Erythroblast (primary cell): ENCODE measurements at regions not wholly inside any gene's neighbourhood (a gene's known extent, or its start where the extent isn't known, plus 50 kb on each side); places are given as distances from the start of the nearest gene placed in this dataset.
A peak's percentile ranks its signal among the peaks of the same experiment; 100 is the strongest.
"Not testable (repeated sequence)": the region's sequence is repeated elsewhere in the genome, so short reads cannot be mapped to it uniquely, and the experiment has no call there.

Experiments
- DNase-seq, 2 experiments: peaks; one replicate each; lab custom pipeline; 2025; lab: John Stamatoyannopoulos, UW
- GATA1 ChIP-seq: IDR thresholded peaks from 2 replicates; pipeline ENCODE4 v1.6.1; 2011; ENCODE audit warnings: low read depth, mild to moderate bottlenecking, control low read depth, low read length, moderate library complexity
- POLR2A ChIP-seq: IDR thresholded peaks from 2 replicates; pipeline ENCODE4 v1.6.1; 2011; ENCODE audit warnings: mild to moderate bottlenecking, low read length

DNA sequence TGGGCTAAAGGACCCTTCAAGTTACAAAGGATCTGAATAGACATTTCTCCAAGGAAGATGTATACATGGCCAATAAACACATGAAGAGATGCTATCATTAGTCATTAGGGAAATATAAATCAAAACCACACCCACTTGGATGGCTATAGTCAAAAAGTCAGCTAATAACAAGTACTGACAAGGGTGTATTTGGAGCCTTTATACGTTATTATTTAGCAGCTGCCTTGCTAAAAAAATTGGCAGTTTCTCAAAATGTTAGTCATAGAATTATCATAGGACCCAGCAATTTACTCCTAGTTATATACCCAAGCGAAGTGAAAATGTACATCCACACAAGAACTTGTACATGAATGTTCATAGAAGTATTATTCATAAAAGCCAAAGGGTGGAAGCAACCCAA is 112.7 kb upstream of the DUSP21 start:
- DNase-seq, result no peak
- no peak for TF ChIP-seq POLR2A
- no peak for TF ChIP-seq GATA1

DNA sequence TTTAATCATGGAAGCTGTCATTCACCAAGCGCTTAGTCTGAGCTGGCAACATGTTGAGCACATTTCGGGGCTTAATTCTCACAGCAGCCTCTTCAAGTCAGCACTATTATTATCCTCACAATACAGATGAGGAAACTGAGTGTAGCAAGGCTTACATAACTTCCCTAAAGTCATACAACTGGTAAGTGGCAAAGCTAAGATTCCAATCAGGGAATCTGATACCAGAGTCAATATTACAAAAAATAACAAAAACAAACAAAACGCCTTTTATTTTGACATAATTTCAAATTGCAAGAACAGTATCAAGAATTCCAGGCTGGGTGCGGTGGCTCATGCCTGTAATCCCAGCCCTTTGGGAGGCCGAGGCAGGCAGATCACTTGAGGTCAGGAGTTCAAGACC is 120.4 kb upstream of the DUSP21 start:
- DNase-seq, result no peak
- TF ChIP-seq GATA1 (no peak), POLR2A (no peak)

DNA sequence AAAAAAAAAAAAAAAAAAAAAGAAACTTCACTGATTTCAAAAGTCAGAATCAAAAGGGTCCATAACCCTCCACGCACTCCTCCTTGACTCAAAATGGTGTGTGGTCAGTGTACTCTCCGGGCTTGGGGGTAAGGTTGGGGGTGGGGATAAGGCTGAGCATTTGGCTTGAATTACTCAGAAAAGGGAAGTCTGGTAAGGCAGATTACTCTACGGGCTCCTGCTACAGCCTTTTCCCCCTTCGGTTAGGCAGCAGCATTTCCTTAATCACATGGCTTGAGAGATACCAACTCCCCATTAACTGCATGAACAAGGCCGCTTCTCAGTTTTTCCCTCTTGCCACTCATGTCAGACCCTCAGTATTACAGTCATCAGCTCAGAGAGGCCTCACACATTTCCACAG is 135.4 kb upstream of the DUSP21 start:
- TF ChIP-seq GATA1, result no peak
- TF ChIP-seq POLR2A, result no peak
- peak; percentile 2 to 18 for DNase-seq

DNA sequence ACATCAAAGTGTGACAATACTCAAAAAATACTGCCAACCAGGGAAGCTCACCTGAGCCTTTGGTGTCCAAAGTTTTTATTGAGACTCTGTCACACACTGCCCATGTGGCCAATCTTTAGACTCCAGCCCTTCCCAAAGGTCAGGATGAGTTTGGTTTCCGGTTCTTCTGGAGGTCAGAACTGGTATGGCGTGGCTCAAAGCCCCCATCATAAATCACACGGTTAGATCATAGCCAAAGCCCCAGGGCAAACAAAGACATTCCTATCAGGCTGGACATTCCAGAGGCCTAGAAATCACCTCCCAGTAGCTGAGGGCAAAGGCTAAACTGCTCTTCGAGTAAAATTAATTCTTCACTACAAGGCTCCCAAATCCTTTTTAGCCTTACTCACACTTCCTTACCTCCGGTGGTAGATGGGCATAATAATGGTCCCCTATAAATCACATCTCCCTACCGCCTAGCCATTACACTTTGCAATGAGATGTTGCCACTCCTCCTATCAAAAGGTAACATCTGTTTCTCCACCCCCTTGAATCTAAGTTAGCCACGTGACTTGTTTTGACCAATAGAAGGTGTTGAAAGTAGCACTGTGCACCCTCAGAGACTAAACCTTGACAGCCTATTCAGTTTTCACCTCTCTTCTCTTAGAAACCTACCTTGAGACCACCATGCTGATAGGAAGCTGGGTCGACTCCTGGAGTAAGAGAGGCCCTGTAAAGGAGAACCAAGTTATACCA is 137.8 kb upstream of the DUSP21 start:
- no peak for TF ChIP-seq GATA1
- no peak for TF ChIP-seq POLR2A
- peak; percentile 0 to 1 for DNase-seq

DNA sequence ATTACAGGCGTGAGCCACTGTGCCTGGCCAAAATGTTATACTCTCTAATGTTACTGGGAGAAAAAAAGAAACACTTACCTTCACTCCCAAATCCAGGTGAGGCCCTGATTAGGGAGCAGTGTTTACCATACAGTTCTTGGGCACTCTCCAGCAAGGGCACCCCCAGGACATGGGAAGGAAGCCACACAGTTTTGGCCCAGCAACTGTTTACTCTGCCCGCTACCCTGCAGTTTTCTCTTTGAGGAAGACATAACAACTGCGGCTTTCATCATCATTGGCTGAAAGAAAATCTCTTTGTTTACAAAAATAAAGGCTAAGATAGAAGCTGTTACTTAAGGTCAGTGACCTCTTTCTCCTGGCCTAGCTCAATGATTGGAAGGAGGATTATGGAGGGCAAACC is 145.5 kb upstream of the DUSP21 start:
- no peak for TF ChIP-seq POLR2A
- TF ChIP-seq GATA1, result no peak
- no peak for DNase-seq

DNA sequence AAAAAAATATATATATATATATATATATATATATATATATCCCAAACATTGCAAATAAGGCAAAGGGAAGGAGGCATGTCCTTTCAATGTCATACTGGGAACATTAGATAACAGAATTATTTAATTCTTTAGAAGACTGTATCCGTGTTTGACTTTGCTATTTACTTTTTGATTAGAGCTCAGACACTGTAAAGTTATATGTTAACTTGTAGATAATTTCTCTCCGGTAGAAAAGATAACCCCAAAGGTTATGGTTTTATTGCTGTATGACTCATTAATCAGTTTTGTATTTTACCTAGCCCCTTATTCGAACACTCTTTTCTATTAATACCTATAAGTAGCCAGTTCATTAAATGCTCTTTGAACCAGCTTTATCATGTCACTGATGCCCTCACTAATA is 150.6 kb upstream of the DUSP21 start:
- TF ChIP-seq GATA1, result no peak
- no peak for TF ChIP-seq POLR2A
- no peak for DNase-seq

DNA sequence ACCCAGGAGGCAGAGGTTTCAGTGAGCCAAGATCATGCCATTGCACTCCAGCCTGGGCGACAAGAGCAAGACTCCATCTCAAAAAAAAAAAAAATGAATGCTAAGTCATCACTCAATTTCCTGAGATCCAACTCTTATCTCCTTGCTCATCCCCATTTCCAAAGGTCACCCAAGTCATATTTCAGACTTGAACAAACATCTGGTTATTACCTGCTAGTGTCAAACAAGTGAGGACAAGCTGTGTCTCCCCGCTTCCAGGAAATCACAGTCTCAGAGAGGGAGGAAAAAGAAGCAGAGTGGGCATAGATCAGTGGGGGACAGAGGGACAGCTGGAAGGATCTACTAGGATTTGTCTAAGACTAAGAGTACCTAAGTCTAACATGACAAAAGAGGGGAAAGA is 147.5 kb upstream of the FUNDC1 start:
- DNase-seq, result no peak
- TF ChIP-seq GATA1 (no peak), POLR2A (no peak)

DNA sequence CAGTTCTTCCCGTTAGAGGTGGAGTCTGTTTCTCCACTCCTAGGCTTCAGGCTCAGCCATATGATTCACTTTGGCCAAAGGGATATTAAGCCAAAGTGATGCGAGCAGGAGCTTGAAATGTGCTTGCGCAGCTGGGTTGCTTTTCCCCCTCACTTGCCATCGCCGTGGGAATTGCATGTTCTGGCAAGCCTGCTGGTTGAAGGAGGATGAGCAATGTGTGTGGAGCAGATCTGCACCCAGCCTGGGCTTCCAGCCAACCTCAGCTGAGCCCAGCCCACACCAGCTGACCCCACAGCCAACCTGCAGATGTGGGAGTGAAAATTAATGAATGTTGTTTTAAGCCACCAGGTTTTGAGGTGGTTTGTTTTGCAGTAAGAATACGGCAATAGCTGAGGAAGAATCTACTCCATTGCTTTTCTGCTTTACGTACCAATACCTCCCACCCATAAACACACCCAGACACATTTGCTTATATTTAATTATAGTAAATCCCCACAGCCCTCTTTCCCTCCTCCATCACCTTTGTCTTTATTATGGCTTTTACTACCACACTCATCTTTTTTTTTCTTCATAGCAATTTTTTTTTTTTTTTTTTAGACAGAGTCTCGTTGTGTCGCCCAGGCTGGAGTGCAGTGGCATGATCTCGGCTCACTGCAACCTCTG is 132.8 kb upstream of the FUNDC1 start:
- DNase-seq, result peak; percentile 43 to 52
- TF ChIP-seq POLR2A (no peak), GATA1 (no peak)

DNA sequence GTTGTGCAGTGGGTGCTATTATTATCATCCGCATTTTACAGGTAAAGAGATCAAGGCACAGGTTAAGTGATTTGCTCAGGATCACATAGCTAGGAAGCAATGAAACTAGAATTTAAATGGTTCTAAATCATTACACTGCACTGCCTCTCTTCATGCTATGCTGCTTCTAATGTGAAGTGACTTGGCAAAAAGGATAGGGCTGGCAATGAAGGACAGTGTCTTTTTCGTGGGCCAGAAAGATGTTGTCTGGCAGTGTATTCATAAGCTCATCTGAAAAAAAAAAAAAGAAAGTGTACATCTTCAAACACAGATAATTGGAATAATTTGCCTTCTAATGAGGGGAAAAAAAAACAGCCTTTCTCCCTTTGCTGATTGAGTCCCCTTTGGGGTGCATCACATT is 132.2 kb upstream of the FUNDC1 start:
- no peak for DNase-seq

DNA sequence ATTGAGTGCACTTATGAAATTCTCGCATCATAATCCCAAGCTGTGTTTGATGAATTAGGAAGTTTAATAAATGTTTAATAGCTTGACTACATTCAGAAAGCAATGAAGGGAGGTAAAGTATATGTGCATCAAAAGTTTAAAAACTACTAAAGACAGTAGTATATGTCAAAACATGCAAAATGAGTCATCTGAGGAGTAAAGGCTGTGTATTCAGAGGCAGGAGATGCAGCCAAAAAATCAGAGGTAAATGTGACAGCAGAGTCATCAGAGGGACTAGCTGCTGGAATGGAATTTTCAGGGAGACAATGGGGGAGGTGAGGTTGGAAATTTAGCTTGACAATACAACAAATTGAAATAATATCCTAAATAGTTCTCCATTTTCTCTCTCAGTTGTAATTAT is 127.0 kb upstream of the FUNDC1 start:
- TF ChIP-seq POLR2A, result no peak
- TF ChIP-seq GATA1, result no peak
- DNase-seq, result no peak

More for the DNA sequence above, 132.2 kb upstream of the FUNDC1 start:
- TF ChIP-seq POLR2A, result no peak
- TF ChIP-seq GATA1, result no peak

DNA sequence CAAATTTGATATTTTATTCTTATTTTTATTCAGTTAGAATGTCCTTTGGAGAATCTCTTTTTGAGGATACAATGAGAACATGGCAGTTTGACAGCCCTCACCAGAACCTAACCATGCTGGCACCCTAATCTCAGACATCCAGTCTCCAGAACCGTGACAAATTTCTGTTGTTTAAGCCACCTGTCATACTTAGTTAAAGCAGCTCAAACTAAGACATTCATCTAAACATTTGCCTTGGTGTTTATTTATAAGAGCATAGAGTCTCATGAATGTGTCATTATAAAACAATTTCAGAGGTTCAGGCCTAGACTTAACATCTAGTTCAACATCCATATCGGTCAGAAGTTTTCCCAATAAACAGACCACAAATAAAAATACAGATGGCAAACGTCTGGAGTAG is 125.1 kb upstream of the FUNDC1 start:
- TF ChIP-seq GATA1 (no peak), POLR2A (no peak)
- DNase-seq, result no peak

DNA sequence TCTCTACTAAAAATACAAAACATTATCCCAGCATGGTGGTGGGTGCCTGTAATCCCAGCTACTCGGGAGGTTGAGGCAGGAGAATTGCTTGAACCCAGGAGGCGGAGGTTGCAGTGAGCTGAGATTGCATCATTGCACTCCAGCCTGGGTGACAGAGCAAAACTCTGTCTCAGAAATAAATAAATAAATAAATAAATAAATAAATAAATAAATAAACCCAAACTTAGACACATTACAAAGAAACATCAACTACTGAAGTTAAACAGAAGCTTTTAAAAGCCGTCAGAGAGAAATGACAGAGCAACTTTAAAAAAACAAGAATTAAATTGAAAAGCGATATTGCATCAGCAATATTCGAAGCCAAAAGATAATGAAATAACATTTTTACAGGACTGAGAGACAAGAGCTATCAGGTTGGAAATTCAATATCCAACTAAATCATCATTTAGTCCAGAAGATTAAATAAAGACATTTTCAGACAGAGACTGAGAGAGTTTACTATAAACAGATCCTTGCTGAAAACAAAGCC is 115.1 kb upstream of the FUNDC1 start:
- not testable (repeated sequence) for DNase-seq

DNA sequence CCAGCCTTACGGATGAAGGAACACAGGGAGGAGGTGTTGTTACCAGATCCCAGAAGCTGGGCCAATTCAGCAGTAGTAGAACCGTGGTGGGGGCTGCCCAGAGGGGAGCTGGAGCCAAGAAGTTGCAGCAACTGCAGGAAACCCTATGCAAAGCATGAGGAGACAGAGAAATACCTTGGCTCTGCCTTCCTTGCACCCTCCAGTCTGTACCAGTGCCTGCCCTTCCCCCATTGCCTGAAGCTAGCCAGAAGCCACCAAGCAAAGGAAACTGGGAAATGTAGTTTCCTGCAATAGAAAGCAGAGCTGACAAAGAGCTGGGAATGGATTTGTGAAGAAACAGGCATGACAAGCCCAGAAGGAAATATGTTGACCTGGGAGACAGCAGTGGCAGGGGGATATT is 108.7 kb upstream of the FUNDC1 start:
- DNase-seq, result no peak
- TF ChIP-seq POLR2A, result no peak
- no peak for TF ChIP-seq GATA1

DNA sequence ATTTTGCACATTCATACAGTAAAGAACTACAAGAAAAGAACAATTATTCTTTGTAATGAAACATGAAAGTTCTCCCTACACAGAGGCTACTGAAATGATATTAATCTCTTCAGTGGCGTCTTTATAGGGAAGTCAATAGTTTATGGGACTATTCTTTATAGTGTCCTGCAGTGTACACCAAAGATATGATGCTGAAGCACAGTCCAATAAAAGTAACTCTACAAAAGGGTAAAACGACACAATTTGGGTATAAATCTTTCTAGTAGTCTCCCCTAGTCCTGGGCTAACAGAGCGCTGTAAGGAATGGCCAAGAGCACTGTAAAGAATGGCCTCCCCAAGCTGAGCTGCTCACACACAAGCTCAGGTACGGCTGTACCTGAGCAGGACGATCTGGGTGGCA is 101.1 kb upstream of the FUNDC1 start:
- no peak for DNase-seq
- TF ChIP-seq GATA1 (no peak), POLR2A (no peak)
